ENCODE measurements at regions not wholly inside any gene's neighbourhood (a gene's known extent, or its start where the extent isn't known, plus 50 kb on each side); places are given as distances from the start of the nearest gene placed in this dataset.

- no peak for DNase-seq (ENCODE audit: extremely low read depth, low read depth)
- TF ChIP-seq, protein P1, sequence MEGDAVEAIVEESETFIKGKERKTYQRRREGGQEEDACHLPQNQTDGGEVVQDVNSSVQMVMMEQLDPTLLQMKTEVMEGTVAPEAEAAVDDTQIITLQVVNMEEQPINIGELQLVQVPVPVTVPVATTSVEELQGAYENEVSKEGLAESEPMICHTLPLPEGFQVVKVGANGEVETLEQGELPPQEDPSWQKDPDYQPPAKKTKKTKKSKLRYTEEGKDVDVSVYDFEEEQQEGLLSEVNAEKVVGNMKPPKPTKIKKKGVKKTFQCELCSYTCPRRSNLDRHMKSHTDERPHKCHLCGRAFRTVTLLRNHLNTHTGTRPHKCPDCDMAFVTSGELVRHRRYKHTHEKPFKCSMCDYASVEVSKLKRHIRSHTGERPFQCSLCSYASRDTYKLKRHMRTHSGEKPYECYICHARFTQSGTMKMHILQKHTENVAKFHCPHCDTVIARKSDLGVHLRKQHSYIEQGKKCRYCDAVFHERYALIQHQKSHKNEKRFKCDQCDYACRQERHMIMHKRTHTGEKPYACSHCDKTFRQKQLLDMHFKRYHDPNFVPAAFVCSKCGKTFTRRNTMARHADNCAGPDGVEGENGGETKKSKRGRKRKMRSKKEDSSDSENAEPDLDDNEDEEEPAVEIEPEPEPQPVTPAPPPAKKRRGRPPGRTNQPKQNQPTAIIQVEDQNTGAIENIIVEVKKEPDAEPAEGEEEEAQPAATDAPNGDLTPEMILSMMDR (IDR thresholded peaks at IDR 0.05; ENCODE audit: low read depth, low read length) = no peak
These were observed 180.2 kb downstream of the INHBB start for GRCh38 chr2:120526047-120526562.

DNA sequence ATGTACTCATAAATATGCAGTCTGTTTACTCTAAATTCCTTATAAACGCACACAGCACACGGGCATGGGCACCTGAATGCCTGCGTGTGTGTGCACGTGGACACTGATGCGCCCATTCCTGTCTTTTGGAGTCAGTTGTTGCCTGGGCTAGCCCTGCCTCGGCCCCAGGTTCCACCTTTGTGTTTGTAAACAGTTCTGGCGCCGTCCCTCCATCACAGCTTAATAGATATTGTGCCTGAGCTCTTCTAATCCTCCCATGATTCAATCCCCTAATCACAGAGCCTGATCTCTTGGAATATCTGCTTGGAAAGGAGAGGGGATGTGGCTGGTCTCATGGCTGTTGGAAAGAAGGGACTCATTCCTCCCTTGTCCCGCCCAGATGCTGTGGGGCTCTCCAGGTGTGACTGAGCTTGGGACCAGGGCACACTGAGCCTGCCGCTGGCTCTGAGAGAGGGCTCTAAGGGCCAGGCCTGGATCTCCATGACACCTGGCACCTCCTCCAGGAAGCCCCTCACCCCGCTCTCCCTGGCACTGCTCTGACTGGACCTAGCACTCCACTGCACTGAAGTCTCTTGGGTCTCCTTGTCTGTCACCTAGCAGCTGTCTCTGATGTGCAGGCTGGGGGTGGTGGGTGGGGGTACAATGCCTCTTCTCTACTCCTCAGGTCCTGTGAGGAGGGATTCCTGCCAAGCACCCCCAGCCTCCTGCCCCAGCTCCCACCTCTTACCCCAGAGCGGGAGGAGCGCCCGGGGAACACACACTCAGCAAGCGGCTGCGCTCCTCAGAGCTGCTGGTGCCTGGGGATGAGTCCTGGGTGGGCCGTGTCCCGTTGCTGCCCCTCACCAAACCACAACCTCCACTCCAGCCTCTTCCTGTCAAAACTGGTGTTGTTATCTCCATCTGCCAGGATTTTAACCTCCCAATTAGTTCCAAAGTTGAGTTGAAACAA is 181.3 kb downstream of the INHBB start:
- no peak for DNase-seq (ENCODE audit: extremely low read depth, low read depth)
- TF ChIP-seq, protein P1 (IDR thresholded peaks at IDR 0.05; ENCODE audit: low read depth, low read length) = no peak

- TF ChIP-seq, protein P1 (IDR thresholded peaks at IDR 0.05; ENCODE audit: low read depth, low read length) = no peak
- no peak for DNase-seq (ENCODE audit: extremely low read depth, low read depth)
These were observed 182.2 kb downstream of the INHBB start for GRCh38 chr2:120528051-120528692.

DNA sequence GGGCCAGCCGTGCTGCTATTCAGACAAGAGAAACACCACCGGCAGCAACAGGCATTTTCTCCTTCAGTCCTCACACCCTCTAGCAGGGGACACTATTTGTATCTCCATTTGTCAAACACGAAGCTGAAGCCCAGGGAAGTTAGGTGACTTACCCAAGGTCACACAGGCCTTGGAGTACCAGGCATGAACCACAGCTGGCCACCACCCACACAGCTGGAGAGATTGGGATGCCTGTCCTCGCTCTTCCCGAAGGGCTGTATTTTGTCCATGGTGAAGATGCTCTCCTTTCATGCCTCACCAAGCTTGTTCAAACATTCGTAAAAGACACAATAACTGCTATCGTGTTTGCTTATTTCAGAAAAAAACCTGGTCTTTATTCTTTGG is 182.7 kb downstream of the INHBB start:
- no peak for DNase-seq (ENCODE audit: extremely low read depth, low read depth)
- TF ChIP-seq, protein P1 (IDR thresholded peaks at IDR 0.05; ENCODE audit: low read depth, low read length) = no peak

DNA sequence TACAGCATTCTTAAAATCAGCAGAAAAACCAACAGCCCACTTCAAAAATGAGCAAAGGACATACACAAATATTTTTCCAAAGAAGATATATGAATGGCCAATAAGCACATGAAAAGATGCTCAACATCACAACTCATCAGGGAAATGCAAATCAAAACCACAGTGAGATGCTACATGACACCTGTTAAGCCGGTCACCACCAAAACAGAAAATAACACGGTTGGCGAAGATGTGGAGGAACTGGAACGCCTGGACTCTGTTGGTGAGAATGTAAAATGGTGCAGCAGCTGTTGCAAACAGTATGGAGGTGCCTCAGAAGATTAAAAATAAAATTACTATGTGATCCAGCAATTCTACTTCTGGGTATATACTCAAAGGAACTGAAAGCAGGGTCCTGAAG is 184.8 kb downstream of the INHBB start:
- DNase-seq (ENCODE audit: extremely low read depth, low read depth) = no peak
- TF ChIP-seq, protein P1 (IDR thresholded peaks at IDR 0.05; ENCODE audit: low read depth, low read length) = no peak

- no peak for DNase-seq (ENCODE audit: extremely low read depth, low read depth)
- TF ChIP-seq, protein P1 (IDR thresholded peaks at IDR 0.05; ENCODE audit: low read depth, low read length) = no peak
These were observed 185.4 kb downstream of the INHBB start for GRCh38 chr2:120531365-120531764.

Data from AG09319 (cell line).